HepG2 (cell line): ENCODE measurements at regions not wholly inside any gene's neighbourhood (a gene's known extent, or its start where the extent isn't known, plus 50 kb on each side); places are given as distances from the start of the nearest gene placed in this dataset.

ENCODE experiments used
- ATAC-seq: fragments of 200-7000 bp; cut with Tn5 transposase; 3 replicates; pipeline ENCODE4 v1.9.1; 2020; ENCODE audit warnings: mild to moderate bottlenecking, moderate library complexity
- BruUV-seq: library from RNA; stranded (reverse); fragments of 400-500 nt; replicated peaks from 2 replicates; lab custom pipeline; 2021; lab: Mats Ljungman, UMichigan
- CTCF ChIA-PET: fragments of 300-600 bp; formaldehyde crosslinking; extraction: SDS; loops from one replicate; lab custom pipeline; 2021; ENCODE audit warnings: low total read pairs, inconsistent platforms, low intra/inter-chr PET ratio; lab: Yijun Ruan, JAX
- POLR2A ChIA-PET: fragments of 350-600 bp; sonication (Branson Sonifier 250); formaldehyde crosslinking; loops from one replicate; lab custom pipeline; 2020; ENCODE audit warnings: antibody characterized with exemption, inconsistent platforms; lab: Yijun Ruan, JAX
- DNase-seq: peaks from one replicate; pipeline ENCODE4 v3.0.0-alpha.2; 2015; ENCODE audit warnings: low spot score
- FAIRE-seq: peaks from 3 replicates; lab custom pipeline; 2011; peaks lifted over from hg19 to GRCh38; lab: Jason Lieb, UNC
- H2AFZ ChIP-seq: one replicate; pipeline ENCODE4 v1.6.1; 2011; ENCODE audit warnings: low read length, inconsistent platforms
- H3K27ac ChIP-seq: fragments of 300-600 bp; 3 replicates; pipeline ENCODE4 v1.8.0; 2011; ENCODE audit warnings: mixed run types, mild to moderate bottlenecking, mixed read lengths, low read length, inconsistent platforms; ENCODE audit not compliant: insufficient read depth; ENCODE audit errors: extremely low read length
- H3K27me3 ChIP-seq, 2 experiments: fragments of 200-600 bp in 1 of 2; 2 replicates in 1 of 2; 3 replicates in 1 of 2; pipeline versions ENCODE4 v1.6.0 to v1.8.0; 2011; ENCODE audit warnings: low read length in 2 of 2, mild to moderate bottlenecking in 2 of 2, moderate library complexity in 2 of 2, inconsistent platforms in 1 of 2; ENCODE audit not compliant: insufficient read depth in 2 of 2, control insufficient read depth in 1 of 2
- H3K36me3 ChIP-seq, 2 experiments: fragments of 200-600 bp in 1 of 2; replicated peaks in 1 of 2; 2 replicates in 1 of 2; 3 replicates in 1 of 2; pipeline versions ENCODE4 v1.5.1 to v1.8.0; 2011; ENCODE audit warnings: low read length in 2 of 2, inconsistent platforms in 1 of 2; ENCODE audit not compliant: insufficient read depth in 2 of 2, control insufficient read depth in 1 of 2
- H3K4me1 ChIP-seq: 2 replicates; pipeline ENCODE4 v1.5.1; 2012; ENCODE audit warnings: low read length, inconsistent platforms; ENCODE audit not compliant: insufficient read depth
- H3K4me2 ChIP-seq: 2 replicates; pipeline ENCODE4 v1.6.0; 2011; ENCODE audit warnings: low read depth, low read length, inconsistent platforms
- H3K4me3 ChIP-seq, 3 experiments: fragments of 200-600 bp in 1 of 3; sonication (generic), shearing (Covaris generic) in 1 of 3; replicated peaks in 1 of 3; 2 replicates each; pipeline ENCODE4 v1.5.1; 2011 to 2016; ENCODE audit warnings: low read length in 3 of 3, inconsistent platforms in 2 of 3, low read depth in 2 of 3, mild to moderate bottlenecking in 2 of 3, control low read depth in 1 of 3, mixed read lengths in 1 of 3; ENCODE audit not compliant: insufficient read depth in 1 of 3
- H3K79me2 ChIP-seq: one replicate; pipeline ENCODE4 v1.6.1; 2011; ENCODE audit warnings: low read length, inconsistent platforms; ENCODE audit not compliant: insufficient read depth
- H3K9ac ChIP-seq: 2 replicates; pipeline ENCODE4 v1.6.0; 2011; ENCODE audit warnings: mild to moderate bottlenecking, low read depth, low read length, inconsistent platforms; ENCODE audit not compliant: insufficient read depth
- H3K9me3 ChIP-seq: 2 replicates; pipeline ENCODE4 v1.5.1; 2012; ENCODE audit warnings: mild to moderate bottlenecking, low read length
- H4K20me1 ChIP-seq: 2 replicates; pipeline ENCODE4 v1.6.0; 2011; ENCODE audit warnings: inconsistent platforms, mild to moderate bottlenecking, low read length, moderate library complexity; ENCODE audit not compliant: insufficient read depth
- JUN ChIP-seq: sonication (generic); formaldehyde crosslinking; IDR thresholded peaks from 2 replicates; pipeline ENCODE4 v1.4.0; 2020; ENCODE audit warnings: mild to moderate bottlenecking, missing genetic modification reagents
- SAP130 ChIP-seq: IDR thresholded peaks from 2 replicates; pipeline ENCODE4 v1.6.1; 2016; ENCODE audit warnings: low read depth
- SIN3A ChIP-seq: IDR thresholded peaks from 2 replicates; pipeline ENCODE4 v1.6.1; 2011; ENCODE audit warnings: low read depth, mild to moderate bottlenecking, control low read depth, low read length, borderline replicate concordance
- ZFP62 ChIP-seq: sonication (generic); formaldehyde crosslinking; IDR thresholded peaks from 2 replicates; pipeline ENCODE4 v1.4.0; 2020; ENCODE audit warnings: missing genetic modification reagents
- ZNF354B ChIP-seq: sonication (generic); formaldehyde crosslinking; IDR thresholded peaks from 2 replicates; pipeline ENCODE4 v1.8.0; 2022; ENCODE audit warnings: mild to moderate bottlenecking, missing genetic modification reagents
- ZNF530 ChIP-seq: sonication (generic); formaldehyde crosslinking; IDR thresholded peaks from 2 replicates; pipeline ENCODE4 v1.5.0; 2020; ENCODE audit warnings: low read depth, mild to moderate bottlenecking, missing genetic modification reagents
- WGBS: methylation state at CpG from one replicate; pipeline ENCODE4 v1.1.6; 2017; ENCODE audit warnings: low lambda C conversion rate; 5-methylcytosine and 5-hydroxymethylcytosine counted together
- in situ Hi-C: cut with HindIII; loops from 2 replicates; pipeline ENCODE4 v1.10.0; 2017; ENCODE audit warnings: low pct_unique_long_range_greater_than_20kb; ENCODE audit not compliant: extremely low pct_ligation_motif_present
- intact Hi-C: fragments of 100-400 bp; cut with micrococcal nuclease; formaldehyde crosslinking; loops from one replicate; pipeline ENCODE4 v1.10.0; 2022; ENCODE audit not compliant: unreplicated experiment
- TF ChIP-seq, protein P1 (sequence below): sonication (generic); formaldehyde crosslinking; IDR thresholded peaks from 2 replicates; pipeline ENCODE4 v1.4.0; 2020; ENCODE audit warnings: missing genetic modification reagents, borderline replicate concordance
- TF ChIP-seq, protein P2 (sequence below): sonication (generic); formaldehyde crosslinking; conservative IDR thresholded peaks from 2 replicates; pipeline ENCODE4 v1.5.0; 2020; ENCODE audit warnings: missing genetic modification reagents
- TF ChIP-seq, protein P3 (sequence below): sonication (generic); formaldehyde crosslinking; IDR thresholded peaks from 2 replicates; pipeline ENCODE4 v1.4.0; 2020; ENCODE audit warnings: mild to moderate bottlenecking, missing genetic modification reagents

DNA sequence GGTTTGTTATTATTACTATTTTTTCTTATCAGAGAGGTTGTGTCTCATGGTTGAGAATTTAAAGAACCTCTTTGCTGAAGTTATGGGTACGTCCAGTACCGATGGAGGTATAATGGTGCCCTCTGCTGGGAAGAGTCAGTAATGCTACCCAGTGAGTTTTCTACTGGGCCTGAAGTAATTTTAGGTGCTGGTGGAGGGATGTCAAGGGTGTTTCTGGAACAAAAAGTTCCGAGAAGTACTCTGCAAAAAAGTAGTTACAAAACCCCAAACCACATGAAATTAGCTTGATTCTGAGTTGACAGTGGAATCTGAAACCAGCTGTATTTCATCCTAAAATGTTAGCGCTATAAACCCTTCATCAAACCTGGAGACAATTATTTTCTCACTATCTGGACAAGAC, 102.5 kb upstream of the MID1 start:
- no peaks in the 10 kb centered on the region for H3K36me3 ChIP-seq
- in situ Hi-C loops (no loop called here), intact Hi-C loops (no loop called here)
- DNase-seq: no peak
- H3K27me3 ChIP-seq: no peaks in the 10 kb centered on the region
- ChIA-PET CTCF (no interaction called here), POLR2A (no interaction called here)
- no peak overlapping the region for H3K4me2 ChIP-seq
- WGBS: no CpG with 5 or more reads among the region's 4 CpGs
- TF ChIP-seq, protein P1, sequence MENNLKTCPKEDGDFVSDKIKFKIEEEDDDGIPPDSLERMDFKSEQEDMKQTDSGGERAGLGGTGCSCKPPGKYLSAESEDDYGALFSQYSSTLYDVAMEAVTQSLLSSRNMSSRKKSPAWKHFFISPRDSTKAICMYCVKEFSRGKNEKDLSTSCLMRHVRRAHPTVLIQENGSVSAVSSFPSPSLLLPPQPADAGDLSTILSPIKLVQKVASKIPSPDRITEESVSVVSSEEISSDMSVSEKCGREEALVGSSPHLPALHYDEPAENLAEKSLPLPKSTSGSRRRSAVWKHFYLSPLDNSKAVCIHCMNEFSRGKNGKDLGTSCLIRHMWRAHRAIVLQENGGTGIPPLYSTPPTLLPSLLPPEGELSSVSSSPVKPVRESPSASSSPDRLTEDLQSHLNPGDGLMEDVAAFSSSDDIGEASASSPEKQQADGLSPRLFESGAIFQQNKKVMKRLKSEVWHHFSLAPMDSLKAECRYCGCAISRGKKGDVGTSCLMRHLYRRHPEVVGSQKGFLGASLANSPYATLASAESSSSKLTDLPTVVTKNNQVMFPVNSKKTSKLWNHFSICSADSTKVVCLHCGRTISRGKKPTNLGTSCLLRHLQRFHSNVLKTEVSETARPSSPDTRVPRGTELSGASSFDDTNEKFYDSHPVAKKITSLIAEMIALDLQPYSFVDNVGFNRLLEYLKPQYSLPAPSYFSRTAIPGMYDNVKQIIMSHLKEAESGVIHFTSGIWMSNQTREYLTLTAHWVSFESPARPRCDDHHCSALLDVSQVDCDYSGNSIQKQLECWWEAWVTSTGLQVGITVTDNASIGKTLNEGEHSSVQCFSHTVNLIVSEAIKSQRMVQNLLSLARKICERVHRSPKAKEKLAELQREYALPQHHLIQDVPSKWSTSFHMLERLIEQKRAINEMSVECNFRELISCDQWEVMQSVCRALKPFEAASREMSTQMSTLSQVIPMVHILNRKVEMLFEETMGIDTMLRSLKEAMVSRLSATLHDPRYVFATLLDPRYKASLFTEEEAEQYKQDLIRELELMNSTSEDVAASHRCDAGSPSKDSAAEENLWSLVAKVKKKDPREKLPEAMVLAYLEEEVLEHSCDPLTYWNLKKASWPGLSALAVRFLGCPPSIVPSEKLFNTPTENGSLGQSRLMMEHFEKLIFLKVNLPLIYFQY (CRISPR knock-in tag): no peak
- TF ChIP-seq, protein P2, sequence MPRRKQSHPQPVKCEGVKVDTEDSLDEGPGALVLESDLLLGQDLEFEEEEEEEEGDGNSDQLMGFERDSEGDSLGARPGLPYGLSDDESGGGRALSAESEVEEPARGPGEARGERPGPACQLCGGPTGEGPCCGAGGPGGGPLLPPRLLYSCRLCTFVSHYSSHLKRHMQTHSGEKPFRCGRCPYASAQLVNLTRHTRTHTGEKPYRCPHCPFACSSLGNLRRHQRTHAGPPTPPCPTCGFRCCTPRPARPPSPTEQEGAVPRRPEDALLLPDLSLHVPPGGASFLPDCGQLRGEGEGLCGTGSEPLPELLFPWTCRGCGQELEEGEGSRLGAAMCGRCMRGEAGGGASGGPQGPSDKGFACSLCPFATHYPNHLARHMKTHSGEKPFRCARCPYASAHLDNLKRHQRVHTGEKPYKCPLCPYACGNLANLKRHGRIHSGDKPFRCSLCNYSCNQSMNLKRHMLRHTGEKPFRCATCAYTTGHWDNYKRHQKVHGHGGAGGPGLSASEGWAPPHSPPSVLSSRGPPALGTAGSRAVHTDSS (CRISPR knock-in tag): no peak
- TF ChIP-seq SIN3A (no peak), ZFP62 (CRISPR knock-in tag) (no peak), ZNF530 (no peak), JUN (CRISPR knock-in tag) (no peak), SAP130 (CRISPR knock-in tag) (no peak), ZNF354B (CRISPR knock-in tag) (no peak)
- TF ChIP-seq, protein P3, sequence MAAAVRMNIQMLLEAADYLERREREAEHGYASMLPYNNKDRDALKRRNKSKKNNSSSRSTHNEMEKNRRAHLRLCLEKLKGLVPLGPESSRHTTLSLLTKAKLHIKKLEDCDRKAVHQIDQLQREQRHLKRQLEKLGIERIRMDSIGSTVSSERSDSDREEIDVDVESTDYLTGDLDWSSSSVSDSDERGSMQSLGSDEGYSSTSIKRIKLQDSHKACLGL (CRISPR knock-in tag): no peak
- no peaks in the 10 kb centered on the region for H3K4me1 ChIP-seq
- ATAC-seq: no peak
- no peaks in the 10 kb centered on the region for H4K20me1 ChIP-seq
- FAIRE-seq: no peak
- no peak overlapping the region for H3K27ac ChIP-seq
- no peaks in the 10 kb centered on the region for H3K79me2 ChIP-seq
- no peaks in the 10 kb centered on the region for H3K9me3 ChIP-seq
- H3K9ac ChIP-seq: no peak overlapping the region
- H2AFZ ChIP-seq: no peak overlapping the region
- BruUV-seq: no TSS peak
- H3K4me3 ChIP-seq: no peak overlapping the region
